H9 (cell line): ENCODE measurements at regions not wholly inside any gene's neighbourhood (a gene's known extent, or its start where the extent isn't known, plus 50 kb on each side); places are given as distances from the start of the nearest gene placed in this dataset.

Experiments used
- DNase-seq: peaks from one replicate; pipeline ENCODE4 v3.0.0-alpha.2; 2017
- H2AFZ ChIP-seq: one replicate; pipeline ENCODE4 v1.6.1; 2013; ENCODE audit warnings: mild to moderate bottlenecking, low read length, control low read depth, moderate library complexity
- H2AK5ac ChIP-seq: 2 replicates; pipeline ENCODE4 v1.6.1; 2013; ENCODE audit warnings: low read length, control low read depth, mixed read lengths; ENCODE audit not compliant: insufficient read length
- H2BK120ac ChIP-seq: one replicate; pipeline ENCODE4 v1.6.1; 2013; ENCODE audit warnings: low read depth, mild to moderate bottlenecking, low read length, control low read depth, inconsistent platforms; ENCODE audit not compliant: poor library complexity, severe bottlenecking
- H2BK12ac ChIP-seq: 2 replicates; pipeline ENCODE4 v1.6.1; 2013; ENCODE audit warnings: low read length, control low read depth, mixed read lengths, low read depth; ENCODE audit not compliant: insufficient read length
- H2BK15ac ChIP-seq: 2 replicates; pipeline ENCODE4 v1.6.1; 2013; ENCODE audit warnings: low read depth, low read length, control low read depth
- H2BK20ac ChIP-seq: one replicate; pipeline ENCODE4 v1.6.1; 2013; ENCODE audit warnings: low read depth, mild to moderate bottlenecking, low read length, control low read depth, inconsistent platforms; ENCODE audit not compliant: poor library complexity, severe bottlenecking
- H2BK5ac ChIP-seq: 2 replicates; pipeline ENCODE4 v1.6.1; 2013; ENCODE audit warnings: low read length, control low read depth, mixed read lengths; ENCODE audit not compliant: insufficient read length
- H3K14ac ChIP-seq: 2 replicates; pipeline ENCODE4 v1.6.1; 2013; ENCODE audit warnings: low read length, control low read depth; ENCODE audit not compliant: insufficient read depth
- H3K18ac ChIP-seq: 2 replicates; pipeline ENCODE4 v1.6.1; 2013; ENCODE audit warnings: low read depth, mild to moderate bottlenecking, mixed read lengths, low read length, control low read depth; ENCODE audit not compliant: insufficient read length
- H3K23ac ChIP-seq: 2 replicates; pipeline ENCODE4 v1.6.1; 2013; ENCODE audit warnings: low read length, control low read depth, mixed read lengths, low read depth; ENCODE audit not compliant: insufficient read length
- H3K23me2 ChIP-seq: 2 replicates; pipeline ENCODE4 v1.6.1; 2013; ENCODE audit warnings: low read depth, mild to moderate bottlenecking, mixed read lengths, low read length, control low read depth; ENCODE audit not compliant: insufficient read length, poor library complexity, severe bottlenecking
- H3K27ac ChIP-seq: 2 replicates; pipeline ENCODE4 v1.5.1; 2013; ENCODE audit warnings: low read length, control low read depth, mixed read lengths, low read depth; ENCODE audit not compliant: insufficient read length
- H3K27me3 ChIP-seq: 2 replicates; pipeline ENCODE4 v1.6.1; 2013; ENCODE audit warnings: low read length, control low read depth, inconsistent platforms; ENCODE audit not compliant: insufficient read depth
- H3K4ac ChIP-seq: 2 replicates; pipeline ENCODE4 v1.6.1; 2013; ENCODE audit warnings: low read depth, mild to moderate bottlenecking, control low read depth, inconsistent platforms, low read length, moderate library complexity
- H3K4me1 ChIP-seq: 2 replicates; pipeline ENCODE4 v1.6.1; 2013; ENCODE audit warnings: low read length, control low read depth, inconsistent platforms; ENCODE audit not compliant: insufficient read depth
- H3K4me2 ChIP-seq: 2 replicates; pipeline ENCODE4 v1.6.1; 2013; ENCODE audit warnings: low read length, control low read depth, mixed read lengths; ENCODE audit not compliant: insufficient read length, insufficient read depth
- H3K56ac ChIP-seq: 2 replicates; pipeline ENCODE4 v1.6.1; 2013; ENCODE audit warnings: low read depth, mild to moderate bottlenecking, mixed read lengths, low read length, control low read depth; ENCODE audit not compliant: insufficient read length
- H3K79me1 ChIP-seq: 2 replicates; pipeline ENCODE4 v1.6.1; 2013; ENCODE audit warnings: low read depth, mild to moderate bottlenecking, moderate library complexity, low read length, control low read depth, inconsistent platforms; ENCODE audit not compliant: insufficient read depth, poor library complexity, severe bottlenecking
- H3K79me2 ChIP-seq: 2 replicates; pipeline ENCODE4 v1.6.1; 2013; ENCODE audit warnings: low read length, control low read depth, inconsistent platforms; ENCODE audit not compliant: insufficient read depth
- H3K9ac ChIP-seq: 2 replicates; pipeline ENCODE4 v1.6.1; 2013; ENCODE audit warnings: low read length, control low read depth, mixed read lengths; ENCODE audit not compliant: insufficient read length; ENCODE audit errors: extremely low read depth
- H3K9me3 ChIP-seq: one replicate; pipeline ENCODE4 v1.6.1; 2013; ENCODE audit warnings: low read depth, low read length, inconsistent platforms; ENCODE audit not compliant: control insufficient read depth
- H3T11ph ChIP-seq: one replicate; pipeline ENCODE4 v1.6.1; 2013; ENCODE audit warnings: mild to moderate bottlenecking, low read length, control low read depth, inconsistent platforms
- H4K20me1 ChIP-seq: one replicate; pipeline ENCODE4 v1.6.1; 2013; ENCODE audit not compliant: control insufficient read depth, insufficient read length, insufficient read depth
- H4K5ac ChIP-seq: 2 replicates; pipeline ENCODE4 v1.6.1; 2013; ENCODE audit warnings: low read depth, mild to moderate bottlenecking, mixed read lengths, low read length, control low read depth; ENCODE audit not compliant: insufficient read length
- H4K8ac ChIP-seq: replicated peaks from 2 replicates; pipeline ENCODE4 v1.6.1; 2013; ENCODE audit warnings: low read length, control low read depth, mixed read lengths, low read depth; ENCODE audit not compliant: insufficient read length
- H4K91ac ChIP-seq: 2 replicates; pipeline ENCODE4 v1.6.1; 2013; ENCODE audit warnings: low read depth, mild to moderate bottlenecking, moderate library complexity, mixed read lengths, low read length, control low read depth; ENCODE audit not compliant: insufficient read length
- H3K27ac Mint-ChIP-seq, 3 experiments: 2 replicates in 2 of 3; 3 replicates in 1 of 3; pipeline ENCODE4 v1.8.0; 2020 to 2021; ENCODE audit warnings: mixed read lengths in 3 of 3, mild to moderate bottlenecking in 1 of 3, moderate library complexity in 1 of 3
- H3K27me3 Mint-ChIP-seq: 2 replicates; pipeline ENCODE4 v1.8.0; 2021; ENCODE audit warnings: low read depth, mild to moderate bottlenecking, moderate library complexity, mixed read lengths
- H3K36me3 Mint-ChIP-seq, 3 experiments: 2 replicates in 2 of 3; 3 replicates in 1 of 3; pipeline ENCODE4 v1.8.0; 2020 to 2021; ENCODE audit warnings: low read depth in 3 of 3, mixed read lengths in 3 of 3; ENCODE audit not compliant: insufficient read depth in 1 of 3
- H3K4me1 Mint-ChIP-seq, 2 experiments: 2 replicates each; pipeline ENCODE4 v1.8.0; 2020; ENCODE audit warnings: mixed read lengths in 2 of 2
- H3K4me3 Mint-ChIP-seq, 2 experiments: 2 replicates in 1 of 2; 3 replicates in 1 of 2; pipeline ENCODE4 v1.8.0; 2020 to 2021; ENCODE audit warnings: mild to moderate bottlenecking in 2 of 2, mixed read lengths in 2 of 2, moderate library complexity in 1 of 2
- H3K9me3 Mint-ChIP-seq, 2 experiments: 2 replicates in 1 of 2; 3 replicates in 1 of 2; pipeline ENCODE4 v1.8.0; 2020; ENCODE audit warnings: mild to moderate bottlenecking in 2 of 2, mixed read lengths in 2 of 2, moderate library complexity in 1 of 2
- TF ChIP-seq, protein P1 (sequence below): fragments of 200-600 bp; sonication (generic); conservative IDR thresholded peaks from 3 replicates; pipeline ENCODE4 v1.8.0; 2021; ENCODE audit warnings: antibody characterized with exemption, mild to moderate bottlenecking

DNA sequence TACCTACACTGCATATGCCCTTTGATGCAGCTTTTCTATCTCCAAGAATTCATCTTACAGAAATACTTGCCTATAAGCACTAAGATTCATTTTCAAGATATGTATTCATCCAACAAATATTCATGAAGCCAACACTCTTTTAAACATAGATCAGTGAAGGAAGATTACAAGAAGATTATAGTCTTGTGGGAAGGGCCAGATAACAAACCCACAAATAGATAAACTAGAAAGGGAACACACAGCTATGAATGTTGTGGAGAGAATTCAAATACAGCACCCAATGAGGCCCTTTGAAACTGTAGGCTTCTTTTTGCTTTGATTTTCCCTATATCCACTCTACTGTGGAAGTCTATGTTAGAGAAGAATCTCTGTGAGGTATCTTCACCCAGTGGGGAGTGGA, 186.7 kb upstream of the RBMS1 start:
- Histone ChIP-seq H2AFZ (no peak overlapping the region), H3K14ac (no peak overlapping the region), H3K27ac (no peak overlapping the region), H3K9me3 (no peaks in the 10 kb centered on the region), H3K9ac (no peak overlapping the region), H3K79me1 (no peaks in the 10 kb centered on the region), H3K27me3 (no peaks in the 10 kb centered on the region), H3K23me2 (no peaks in the 10 kb centered on the region), H3K4me2 (no peak overlapping the region), H3K56ac (no peak overlapping the region), H2BK120ac (no peak overlapping the region), H4K5ac (no peak overlapping the region), H3K18ac (no peak overlapping the region), H2AK5ac (no peak overlapping the region), H3K79me2 (no peaks in the 10 kb centered on the region), H2BK15ac (no peak overlapping the region), H3K4me1 (no peaks in the 10 kb centered on the region), H2BK12ac (no peak overlapping the region), H2BK5ac (no peak overlapping the region), H2BK20ac (no peak overlapping the region), H4K20me1 (no peaks in the 10 kb centered on the region), H3K4ac (no peak overlapping the region), H4K8ac (no peak overlapping the region), H3K23ac (no peak overlapping the region), H4K91ac (no peak overlapping the region), H3T11ph (no peak overlapping the region)
- no peaks in the 10 kb centered on the region for H3K27me3 Mint-ChIP-seq
- H3K4me1 Mint-ChIP-seq: no peaks in the 10 kb centered on the region
- H3K9me3 Mint-ChIP-seq: peaks cover 3 to 10% of the 10 kb centered on the region in 2 experiments; a peak in 4 of 5 replicates
- no peak overlapping the region for H3K27ac Mint-ChIP-seq
- DNase-seq: no peak
- TF ChIP-seq, protein P1, sequence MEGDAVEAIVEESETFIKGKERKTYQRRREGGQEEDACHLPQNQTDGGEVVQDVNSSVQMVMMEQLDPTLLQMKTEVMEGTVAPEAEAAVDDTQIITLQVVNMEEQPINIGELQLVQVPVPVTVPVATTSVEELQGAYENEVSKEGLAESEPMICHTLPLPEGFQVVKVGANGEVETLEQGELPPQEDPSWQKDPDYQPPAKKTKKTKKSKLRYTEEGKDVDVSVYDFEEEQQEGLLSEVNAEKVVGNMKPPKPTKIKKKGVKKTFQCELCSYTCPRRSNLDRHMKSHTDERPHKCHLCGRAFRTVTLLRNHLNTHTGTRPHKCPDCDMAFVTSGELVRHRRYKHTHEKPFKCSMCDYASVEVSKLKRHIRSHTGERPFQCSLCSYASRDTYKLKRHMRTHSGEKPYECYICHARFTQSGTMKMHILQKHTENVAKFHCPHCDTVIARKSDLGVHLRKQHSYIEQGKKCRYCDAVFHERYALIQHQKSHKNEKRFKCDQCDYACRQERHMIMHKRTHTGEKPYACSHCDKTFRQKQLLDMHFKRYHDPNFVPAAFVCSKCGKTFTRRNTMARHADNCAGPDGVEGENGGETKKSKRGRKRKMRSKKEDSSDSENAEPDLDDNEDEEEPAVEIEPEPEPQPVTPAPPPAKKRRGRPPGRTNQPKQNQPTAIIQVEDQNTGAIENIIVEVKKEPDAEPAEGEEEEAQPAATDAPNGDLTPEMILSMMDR: no peak
- peaks cover 0 to 16% (median 1%) of the 10 kb centered on the region in 3 experiments; a peak in 3 of 7 replicates for H3K36me3 Mint-ChIP-seq
- H3K4me3 Mint-ChIP-seq: no peak overlapping the region
